Lower leg skin (tissue), 4 donors: ENCODE measurements at regions not wholly inside any gene's neighbourhood (a gene's known extent, or its start where the extent isn't known, plus 50 kb on each side); places are given as distances from the start of the nearest gene placed in this dataset.

Experiments used
- DNase-seq, 2 donors: peaks; one replicate each; pipeline ENCODE4 v3.0.0-alpha.2; 2019; ENCODE audit warnings: low spot score in 2 of 2
- H3K4me3 ChIP-seq: fragments of 200-600 bp; sonication (generic); 2 replicates; pipeline ENCODE4 v1.5.1; 2017; ENCODE audit warnings: mild to moderate bottlenecking, low read depth; ENCODE audit not compliant: poor library complexity, severe bottlenecking
- CTCF ChIP-seq, 3 donors: fragments of 450-650 bp; IDR thresholded peaks; one replicate each; pipeline ENCODE4 v1.5.1; 2016; ENCODE audit warnings: antibody characterized with exemption in 3 of 3, mild to moderate bottlenecking in 3 of 3, moderate library complexity in 2 of 3
- POLR2A ChIP-seq, 2 donors: fragments of 450-650 bp; IDR thresholded peaks; one replicate each; pipeline ENCODE4 v1.6.1; 2016 to 2017; ENCODE audit warnings: antibody characterized with exemption in 2 of 2, mild to moderate bottlenecking in 1 of 2, moderate library complexity in 1 of 2
- WGBS, 2 donors: methylation state at CpG; one replicate each; pipeline ENCODE4 v1.1.5; 2018; 5-methylcytosine and 5-hydroxymethylcytosine counted together
- intact Hi-C: fragments of 100-400 bp; cut with DNase I; formaldehyde crosslinking; loops from one replicate; pipeline ENCODE4 v1.15.0; 2023; ENCODE audit warnings: low total_unique reads

GRCh38 chr9:89668866-89669246, 64.0 kb downstream of the GADD45G start:
- intact Hi-C loops, result no loop called here
- H3K4me3 ChIP-seq, result no peak overlapping the region
- TF ChIP-seq POLR2A (IDR thresholded peaks at IDR 0.05) (no peak), CTCF (IDR thresholded peaks at IDR 0.05) (no peak)
- DNase-seq, result no peak
- WGBS, 2 donors, result 97 to 100% methylated on average over 2 of the region's 2 CpGs

- TF ChIP-seq CTCF (IDR thresholded peaks at IDR 0.05), result no peak
- no peak for TF ChIP-seq POLR2A (IDR thresholded peaks at IDR 0.05)
- H3K4me3 ChIP-seq, result no peak overlapping the region
- intact Hi-C loops, result no loop called here
- WGBS, 2 donors, result 98 to 100% methylated on average over 2 of the region's 2 CpGs
- no peak for DNase-seq
Measured at GRCh38 chr9:89669361-89669842, 64.6 kb downstream of the GADD45G start.

GRCh38 chr9:89670114-89670513, 65.3 kb downstream of the GADD45G start:
- DNase-seq, result no peak
- intact Hi-C loops, result no loop called here
- WGBS, 2 donors, result 96 to 98% methylated on average over 5 of the region's 5 CpGs
- TF ChIP-seq CTCF (IDR thresholded peaks at IDR 0.05), result no peak
- no peak for TF ChIP-seq POLR2A (IDR thresholded peaks at IDR 0.05)
- H3K4me3 ChIP-seq, result no peak overlapping the region

- TF ChIP-seq POLR2A (IDR thresholded peaks at IDR 0.05) (no peak), CTCF (IDR thresholded peaks at IDR 0.05) (no peak)
Measured at GRCh38 chr9:89670801-89671434, 66.1 kb downstream of the GADD45G start.

GRCh38 chr9:89674667-89675057, 69.8 kb downstream of the GADD45G start:
- H3K4me3 ChIP-seq, result no peak overlapping the region
- WGBS, 2 donors, result 68 to 80% methylated on average over 4 of the region's 4 CpGs
- TF ChIP-seq CTCF (IDR thresholded peaks at IDR 0.05) (no peak), POLR2A (IDR thresholded peaks at IDR 0.05) (no peak)
- intact Hi-C loops, result no loop called here
- no peak for DNase-seq

More at GRCh38 chr9:89670801-89671434, 66.1 kb downstream of the GADD45G start:
- no peak for DNase-seq
- H3K4me3 ChIP-seq, result no peak overlapping the region
- intact Hi-C loops, result no loop called here
- WGBS, 2 donors, result 86 to 88% methylated on average over 6 of the region's 6 CpGs
